GM12878 (cell line): ENCODE measurements at regions not wholly inside any gene's neighbourhood (a gene's known extent, or its start where the extent isn't known, plus 50 kb on each side); places are given as distances from the start of the nearest gene placed in this dataset.

Experiments used
- BRCA1 ChIP-seq: IDR thresholded peaks from 2 replicates; pipeline ENCODE4 v1.6.1; 2011; ENCODE audit warnings: low read depth, low read length, improper control_type of control experiment
- GATAD2B ChIP-seq: fragments of 450-650 bp; conservative IDR thresholded peaks from 2 replicates; pipeline ENCODE4 v1.6.1; 2017; ENCODE audit warnings: low read depth, mild to moderate bottlenecking, moderate library complexity
- NFYB ChIP-seq: IDR thresholded peaks from 2 replicates; pipeline ENCODE4 v1.6.1; 2011; ENCODE audit warnings: low read depth, mild to moderate bottlenecking, low read length, improper control_type of control experiment, moderate library complexity; ENCODE audit not compliant: insufficient read depth
- POLR2AphosphoS5 ChIP-seq: IDR thresholded peaks from 2 replicates; pipeline ENCODE4 v1.6.1; 2011; ENCODE audit warnings: mild to moderate bottlenecking, low read length, inconsistent platforms
- RCOR1 ChIP-seq: conservative IDR thresholded peaks from 2 replicates; pipeline ENCODE4 v1.6.1; 2012; ENCODE audit warnings: low read depth, low read length, improper control_type of control experiment
- SIN3A ChIP-seq: IDR thresholded peaks from 2 replicates; pipeline ENCODE4 v1.6.1; 2012; ENCODE audit warnings: low read depth, low read length, improper control_type of control experiment
- SRF ChIP-seq, 2 experiments: IDR thresholded peaks; 2 replicates each; pipeline ENCODE4 v1.6.1; 2011; ENCODE audit warnings: low read depth in 2 of 2, low read length in 2 of 2, mild to moderate bottlenecking in 1 of 2, moderate library complexity in 1 of 2
- ZNF274 ChIP-seq: IDR thresholded peaks from one replicate; pipeline ENCODE4 v1.8.0; 2011; ENCODE audit not compliant: insufficient read length, insufficient read depth
- TF ChIP-seq, protein P1 (sequence below): IDR thresholded peaks from 2 replicates; pipeline ENCODE4 v1.6.1; 2011; ENCODE audit warnings: borderline replicate concordance, low read depth, mild to moderate bottlenecking, moderate library complexity, low read length; ENCODE audit not compliant: insufficient read depth, poor library complexity, severe bottlenecking
- TF ChIP-seq, protein P2 (sequence below): IDR thresholded peaks from 2 replicates; pipeline ENCODE4 v1.6.1; 2012; ENCODE audit warnings: mild to moderate bottlenecking, low read depth, low read length
- TF ChIP-seq, protein P3 (sequence below), 3 experiments: IDR thresholded peaks in 2 of 3; conservative IDR thresholded peaks in 1 of 3; 2 replicates each; pipeline ENCODE4 v1.5.1; 2011; ENCODE audit warnings: low read depth in 3 of 3, low read length in 3 of 3, mild to moderate bottlenecking in 3 of 3, control low read depth in 2 of 3, moderate library complexity in 2 of 3, inconsistent platforms in 1 of 3, mixed read lengths in 1 of 3; ENCODE audit not compliant: control insufficient read depth in 2 of 3, insufficient read depth in 1 of 3; ENCODE audit errors: extremely low read depth in 1 of 3

DNA sequence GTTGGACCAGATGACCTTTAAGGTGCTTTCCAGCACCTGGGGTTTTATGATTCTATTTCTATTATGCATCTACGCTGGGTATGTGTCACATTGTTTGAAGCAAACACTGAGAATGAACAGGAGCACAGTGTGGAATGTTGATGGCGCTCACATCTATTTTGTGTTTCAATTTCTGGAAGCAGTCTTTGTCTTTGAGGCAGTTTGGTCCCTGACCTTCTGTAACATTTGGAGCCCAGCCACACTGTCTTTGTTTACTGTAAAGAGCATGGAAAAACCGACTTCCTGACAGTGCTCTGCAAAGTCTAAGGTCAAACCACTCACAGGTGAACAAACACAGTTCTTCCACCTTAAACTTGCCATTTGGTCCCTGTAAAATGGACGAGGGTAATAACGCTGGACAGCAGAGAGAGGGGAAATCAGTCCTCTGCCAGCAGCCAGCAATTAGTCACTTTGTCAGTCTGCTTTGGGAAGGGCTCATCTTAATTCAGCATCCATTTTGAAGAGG, 155.5 kb downstream of the PRL start:
- TF ChIP-seq GATAD2B (no peak), NFYB (no peak), ZNF274 (no peak), RCOR1 (no peak), POLR2AphosphoS5 (no peak), BRCA1 (no peak), SRF (IDR thresholded peaks at IDR 0.05; ENCODE audit: low read depth in 2 of 2, low read length in 2 of 2) (no peak), SIN3A (no peak)
- TF ChIP-seq, protein P1, sequence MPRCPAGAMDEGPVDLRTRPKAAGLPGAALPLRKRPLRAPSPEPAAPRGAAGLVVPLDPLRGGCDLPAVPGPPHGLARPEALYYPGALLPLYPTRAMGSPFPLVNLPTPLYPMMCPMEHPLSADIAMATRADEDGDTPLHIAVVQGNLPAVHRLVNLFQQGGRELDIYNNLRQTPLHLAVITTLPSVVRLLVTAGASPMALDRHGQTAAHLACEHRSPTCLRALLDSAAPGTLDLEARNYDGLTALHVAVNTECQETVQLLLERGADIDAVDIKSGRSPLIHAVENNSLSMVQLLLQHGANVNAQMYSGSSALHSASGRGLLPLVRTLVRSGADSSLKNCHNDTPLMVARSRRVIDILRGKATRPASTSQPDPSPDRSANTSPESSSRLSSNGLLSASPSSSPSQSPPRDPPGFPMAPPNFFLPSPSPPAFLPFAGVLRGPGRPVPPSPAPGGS, result no peak
- TF ChIP-seq, protein P2, sequence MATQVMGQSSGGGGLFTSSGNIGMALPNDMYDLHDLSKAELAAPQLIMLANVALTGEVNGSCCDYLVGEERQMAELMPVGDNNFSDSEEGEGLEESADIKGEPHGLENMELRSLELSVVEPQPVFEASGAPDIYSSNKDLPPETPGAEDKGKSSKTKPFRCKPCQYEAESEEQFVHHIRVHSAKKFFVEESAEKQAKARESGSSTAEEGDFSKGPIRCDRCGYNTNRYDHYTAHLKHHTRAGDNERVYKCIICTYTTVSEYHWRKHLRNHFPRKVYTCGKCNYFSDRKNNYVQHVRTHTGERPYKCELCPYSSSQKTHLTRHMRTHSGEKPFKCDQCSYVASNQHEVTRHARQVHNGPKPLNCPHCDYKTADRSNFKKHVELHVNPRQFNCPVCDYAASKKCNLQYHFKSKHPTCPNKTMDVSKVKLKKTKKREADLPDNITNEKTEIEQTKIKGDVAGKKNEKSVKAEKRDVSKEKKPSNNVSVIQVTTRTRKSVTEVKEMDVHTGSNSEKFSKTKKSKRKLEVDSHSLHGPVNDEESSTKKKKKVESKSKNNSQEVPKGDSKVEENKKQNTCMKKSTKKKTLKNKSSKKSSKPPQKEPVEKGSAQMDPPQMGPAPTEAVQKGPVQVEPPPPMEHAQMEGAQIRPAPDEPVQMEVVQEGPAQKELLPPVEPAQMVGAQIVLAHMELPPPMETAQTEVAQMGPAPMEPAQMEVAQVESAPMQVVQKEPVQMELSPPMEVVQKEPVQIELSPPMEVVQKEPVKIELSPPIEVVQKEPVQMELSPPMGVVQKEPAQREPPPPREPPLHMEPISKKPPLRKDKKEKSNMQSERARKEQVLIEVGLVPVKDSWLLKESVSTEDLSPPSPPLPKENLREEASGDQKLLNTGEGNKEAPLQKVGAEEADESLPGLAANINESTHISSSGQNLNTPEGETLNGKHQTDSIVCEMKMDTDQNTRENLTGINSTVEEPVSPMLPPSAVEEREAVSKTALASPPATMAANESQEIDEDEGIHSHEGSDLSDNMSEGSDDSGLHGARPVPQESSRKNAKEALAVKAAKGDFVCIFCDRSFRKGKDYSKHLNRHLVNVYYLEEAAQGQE, result no peak
- TF ChIP-seq, protein P3, sequence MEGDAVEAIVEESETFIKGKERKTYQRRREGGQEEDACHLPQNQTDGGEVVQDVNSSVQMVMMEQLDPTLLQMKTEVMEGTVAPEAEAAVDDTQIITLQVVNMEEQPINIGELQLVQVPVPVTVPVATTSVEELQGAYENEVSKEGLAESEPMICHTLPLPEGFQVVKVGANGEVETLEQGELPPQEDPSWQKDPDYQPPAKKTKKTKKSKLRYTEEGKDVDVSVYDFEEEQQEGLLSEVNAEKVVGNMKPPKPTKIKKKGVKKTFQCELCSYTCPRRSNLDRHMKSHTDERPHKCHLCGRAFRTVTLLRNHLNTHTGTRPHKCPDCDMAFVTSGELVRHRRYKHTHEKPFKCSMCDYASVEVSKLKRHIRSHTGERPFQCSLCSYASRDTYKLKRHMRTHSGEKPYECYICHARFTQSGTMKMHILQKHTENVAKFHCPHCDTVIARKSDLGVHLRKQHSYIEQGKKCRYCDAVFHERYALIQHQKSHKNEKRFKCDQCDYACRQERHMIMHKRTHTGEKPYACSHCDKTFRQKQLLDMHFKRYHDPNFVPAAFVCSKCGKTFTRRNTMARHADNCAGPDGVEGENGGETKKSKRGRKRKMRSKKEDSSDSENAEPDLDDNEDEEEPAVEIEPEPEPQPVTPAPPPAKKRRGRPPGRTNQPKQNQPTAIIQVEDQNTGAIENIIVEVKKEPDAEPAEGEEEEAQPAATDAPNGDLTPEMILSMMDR (IDR thresholded peaks at IDR 0.05 in 2 of 3, conservative IDR thresholded peaks at IDR 0.05 in 1 of 3; ENCODE audit: control insufficient read depth in 2 of 3, extremely low read depth in 1 of 3, insufficient read depth in 1 of 3, low read depth in 3 of 3, low read length in 3 of 3), result no peak
